ENCODE measurements at regions not wholly inside any gene's neighbourhood (a gene's known extent, or its start where the extent isn't known, plus 50 kb on each side); places are given as distances from the start of the nearest gene placed in this dataset.

DNA sequence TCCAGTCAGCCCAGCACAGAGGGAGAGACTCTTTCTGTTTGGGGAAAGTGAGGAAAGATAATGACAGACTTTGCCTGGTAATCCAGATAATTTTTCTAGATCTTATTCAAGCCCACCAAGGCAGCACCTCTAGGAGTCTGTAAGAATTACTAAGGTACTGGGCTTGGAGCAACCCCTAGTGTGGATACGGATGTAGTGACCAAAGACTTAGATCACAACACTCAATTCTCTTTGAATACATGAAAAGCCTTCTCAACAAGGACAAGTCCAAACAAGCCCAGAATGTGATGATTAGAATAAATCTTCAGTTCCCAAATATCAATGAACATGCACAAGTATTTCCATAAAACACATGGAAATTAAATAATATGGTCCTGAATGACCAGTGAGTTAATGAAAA is 206.9 kb downstream of the MRPL39 start:
- no peak overlapping the region for H3K27ac Mint-ChIP-seq
- ATAC-seq (ENCODE audit: low read depth) (no peak), DNase-seq (ENCODE audit: low spot score in 2 of 2) (no peak)
- peaks cover 14% of the 10 kb centered on the region for H3K4me1 Mint-ChIP-seq
- H3K36me3 Mint-ChIP-seq = peaks cover 4% of the 10 kb centered on the region
- H3K4me3 Mint-ChIP-seq = no peak overlapping the region
- H3K27me3 Mint-ChIP-seq = no peaks in the 10 kb centered on the region
- H3K9me3 Mint-ChIP-seq = no peaks in the 10 kb centered on the region

DNA sequence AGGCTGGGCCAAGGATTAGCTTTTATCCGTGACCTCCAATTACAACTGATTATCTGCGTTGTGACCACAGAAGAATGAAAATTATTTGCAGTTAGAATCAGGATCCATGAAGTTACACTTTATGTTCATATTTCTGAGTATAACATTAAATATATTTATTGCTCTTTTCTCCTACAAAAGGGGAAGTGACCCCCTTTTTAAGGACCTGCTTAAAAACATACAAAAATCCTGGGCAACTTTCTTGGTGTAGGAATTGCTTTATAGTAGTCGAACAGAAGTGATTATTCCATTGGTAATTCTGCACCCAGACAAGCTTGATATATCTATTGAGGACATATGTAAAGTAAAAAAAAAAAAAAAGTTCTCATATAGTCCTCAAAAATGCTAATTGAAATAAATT is 208.7 kb downstream of the MRPL39 start:
- Mint-ChIP-seq H3K4me1 (peaks cover 14% of the 10 kb centered on the region), H3K4me3 (no peak overlapping the region), H3K9me3 (no peaks in the 10 kb centered on the region), H3K27ac (no peak overlapping the region), H3K27me3 (no peaks in the 10 kb centered on the region), H3K36me3 (peaks cover 4% of the 10 kb centered on the region)
- DNase-seq (ENCODE audit: low spot score in 2 of 2) (no peak), ATAC-seq (ENCODE audit: low read depth) (no peak)

DNA sequence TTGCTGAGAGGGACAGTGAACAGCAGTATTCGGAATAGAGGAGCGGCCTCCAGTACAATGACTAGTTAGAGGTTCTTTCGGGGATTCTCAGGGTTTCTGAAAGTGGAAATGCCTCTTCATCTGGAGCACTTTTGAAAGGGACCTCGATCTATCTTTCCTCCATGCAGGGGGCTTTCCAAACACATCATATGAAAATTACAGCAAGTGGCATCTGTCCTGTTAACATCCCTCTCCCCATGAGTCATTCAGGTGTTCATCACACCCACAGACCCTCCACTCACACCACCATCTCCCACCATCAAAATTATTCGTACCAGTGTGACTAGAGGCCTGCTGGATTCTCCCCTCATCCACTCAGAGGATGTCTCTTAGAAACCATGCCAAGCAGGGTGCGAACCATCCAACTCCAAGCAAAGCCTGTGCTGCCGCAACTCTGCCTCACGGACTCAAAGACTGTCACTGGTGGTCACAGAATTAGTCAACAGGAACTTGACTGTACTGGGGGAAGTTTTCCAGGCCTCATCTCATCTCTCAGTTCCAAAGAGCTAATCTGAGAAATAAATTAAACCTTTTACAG is 211.1 kb downstream of the MRPL39 start:
- H3K27ac Mint-ChIP-seq = peak overlapping the region; percentile 83

DNA sequence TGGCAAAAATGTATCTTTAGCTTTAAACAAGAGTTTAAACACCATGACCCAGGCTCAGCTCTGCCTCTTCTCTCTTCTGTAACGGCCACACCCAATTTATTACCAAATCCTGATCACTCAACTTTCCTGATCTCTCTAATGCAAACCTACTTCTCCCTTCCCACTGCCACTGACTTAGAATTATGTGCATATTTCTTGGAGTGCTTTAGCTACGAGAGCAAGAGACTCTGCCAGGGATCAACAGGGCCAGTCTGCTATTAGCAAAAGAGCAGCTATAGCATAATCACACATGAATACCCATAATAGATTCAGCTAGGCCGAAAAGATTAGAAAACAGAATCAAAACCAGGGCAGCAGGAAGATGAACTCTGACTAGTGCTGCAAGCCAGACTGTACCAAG is 215.5 kb downstream of the MRPL39 start:
- Mint-ChIP-seq H3K27ac (peak overlapping the region; percentile 8), H3K9me3 (no peaks in the 10 kb centered on the region), H3K27me3 (no peaks in the 10 kb centered on the region), H3K4me1 (peaks cover 8% of the 10 kb centered on the region), H3K4me3 (no peak overlapping the region), H3K36me3 (no peaks in the 10 kb centered on the region)
- ATAC-seq (ENCODE audit: low read depth) (no peak), DNase-seq (ENCODE audit: low spot score in 2 of 2) (no peak)

More for the DNA sequence above, 211.1 kb downstream of the MRPL39 start:
- peak overlapping the region; percentile 78 for H3K4me3 Mint-ChIP-seq
- peaks cover 1% of the 10 kb centered on the region for H3K36me3 Mint-ChIP-seq
- H3K27me3 Mint-ChIP-seq = no peaks in the 10 kb centered on the region
- H3K4me1 Mint-ChIP-seq = peaks cover 8% of the 10 kb centered on the region
- H3K9me3 Mint-ChIP-seq = no peaks in the 10 kb centered on the region
- ATAC-seq (ENCODE audit: low read depth) (peak; percentile 83), DNase-seq (ENCODE audit: low spot score in 2 of 2) (no peak)

DNA sequence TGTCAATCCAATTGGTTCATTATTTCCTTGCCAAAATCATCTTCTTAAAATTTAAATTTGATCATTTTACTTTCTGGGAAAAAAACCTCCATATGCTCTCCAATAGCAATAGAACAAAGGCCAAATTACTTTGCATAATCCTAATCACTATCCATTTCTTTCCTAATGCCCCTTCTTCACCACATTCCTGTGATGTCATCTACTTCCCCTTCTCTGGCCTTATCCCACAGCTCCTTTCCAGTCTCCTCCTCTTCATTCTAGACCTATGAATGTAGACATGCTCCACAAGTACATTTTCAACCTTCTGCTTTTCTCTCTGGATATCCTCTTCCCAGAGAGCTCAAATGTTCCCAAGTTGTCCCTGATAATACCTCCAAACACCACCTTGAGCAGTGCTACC is 216.6 kb downstream of the MRPL39 start:
- Mint-ChIP-seq H3K27ac (no peak overlapping the region), H3K27me3 (no peaks in the 10 kb centered on the region), H3K36me3 (no peaks in the 10 kb centered on the region), H3K4me1 (peaks cover 5% of the 10 kb centered on the region), H3K4me3 (no peak overlapping the region), H3K9me3 (no peaks in the 10 kb centered on the region)
- ATAC-seq (ENCODE audit: low read depth) (no peak), DNase-seq (ENCODE audit: low spot score in 2 of 2) (no peak)

DNA sequence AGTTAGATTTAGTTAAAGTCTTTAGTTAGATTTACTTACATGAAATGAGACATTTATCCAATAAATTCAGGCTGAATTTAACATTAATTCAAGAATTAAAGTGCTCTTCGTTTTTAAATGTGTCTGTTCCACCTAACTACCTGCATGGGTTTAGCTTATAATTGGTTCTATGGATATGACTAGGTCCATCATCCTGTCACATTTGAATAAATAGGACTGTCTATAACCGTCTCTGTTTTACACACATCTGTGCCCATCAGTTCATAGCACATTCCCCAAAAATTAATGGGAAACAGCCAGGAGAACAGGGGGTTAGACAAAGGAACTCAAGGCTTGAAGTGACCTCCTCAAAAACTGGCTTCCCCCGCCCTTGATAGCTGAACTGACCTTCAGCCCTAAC is 219.6 kb downstream of the MRPL39 start:
- Mint-ChIP-seq H3K36me3 (no peaks in the 10 kb centered on the region), H3K4me1 (peaks cover 9% of the 10 kb centered on the region), H3K4me3 (no peak overlapping the region), H3K9me3 (no peaks in the 10 kb centered on the region), H3K27me3 (no peaks in the 10 kb centered on the region), H3K27ac (no peak overlapping the region)
- no peak for ATAC-seq (ENCODE audit: low read depth)
- DNase-seq (ENCODE audit: low spot score in 2 of 2) = no peak

DNA sequence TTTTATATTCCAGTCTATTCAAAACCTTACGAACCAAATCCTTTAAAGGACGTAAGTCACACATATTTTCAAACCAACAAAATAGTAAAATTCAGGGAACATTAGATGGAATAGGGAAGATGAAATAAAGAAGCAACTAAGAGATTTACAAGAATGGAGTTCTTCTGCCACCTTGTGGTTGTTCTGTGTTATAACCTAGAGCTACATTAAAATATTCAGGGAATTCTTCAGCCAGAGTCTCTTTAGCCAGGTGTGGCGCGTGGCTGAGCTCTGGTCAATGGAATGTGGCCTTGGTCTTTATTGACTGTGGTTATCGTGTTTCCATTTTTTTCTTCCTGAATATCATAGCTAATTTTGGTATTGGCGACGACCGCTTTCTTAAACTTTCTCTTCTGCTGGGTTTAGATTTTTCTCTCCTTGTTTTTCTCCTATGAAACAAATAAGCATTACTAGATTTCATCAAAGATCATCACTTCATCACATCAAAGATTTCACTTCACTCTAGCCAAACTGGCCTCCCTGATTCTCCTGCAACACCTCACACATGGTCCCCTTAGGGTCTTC is 221.3 kb downstream of the MRPL39 start:
- Mint-ChIP-seq H3K27me3 (no peaks in the 10 kb centered on the region), H3K27ac (no peak overlapping the region), H3K4me3 (no peak overlapping the region), H3K4me1 (peaks cover 9% of the 10 kb centered on the region), H3K9me3 (no peaks in the 10 kb centered on the region), H3K36me3 (no peaks in the 10 kb centered on the region)
- ATAC-seq (ENCODE audit: low read depth) (no peak), DNase-seq (ENCODE audit: low spot score in 2 of 2) (peak in 1 of 2 donors; percentile 36)

DNA sequence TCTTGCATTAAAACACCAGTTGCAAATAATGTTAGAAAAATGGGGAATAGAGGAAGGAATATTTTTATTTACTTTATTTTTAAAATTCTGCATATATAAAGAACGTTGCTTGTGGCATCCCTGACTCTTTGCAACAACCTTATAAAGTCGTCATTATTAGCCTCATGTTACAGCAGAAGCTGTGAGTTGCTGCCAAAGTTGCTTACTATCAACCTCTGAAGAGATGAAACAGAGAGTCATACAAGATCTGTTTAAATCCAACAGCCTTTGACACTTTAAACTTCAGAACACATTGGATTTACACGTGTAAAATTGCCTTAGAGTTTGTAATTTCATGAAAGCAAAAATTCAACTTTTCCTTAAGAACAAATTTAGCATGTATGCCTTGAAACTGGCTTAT is 221.9 kb downstream of the MRPL39 start:
- Mint-ChIP-seq H3K36me3 (no peaks in the 10 kb centered on the region), H3K4me1 (peaks cover 8% of the 10 kb centered on the region)
- no peak for ATAC-seq (ENCODE audit: low read depth)

DNA sequence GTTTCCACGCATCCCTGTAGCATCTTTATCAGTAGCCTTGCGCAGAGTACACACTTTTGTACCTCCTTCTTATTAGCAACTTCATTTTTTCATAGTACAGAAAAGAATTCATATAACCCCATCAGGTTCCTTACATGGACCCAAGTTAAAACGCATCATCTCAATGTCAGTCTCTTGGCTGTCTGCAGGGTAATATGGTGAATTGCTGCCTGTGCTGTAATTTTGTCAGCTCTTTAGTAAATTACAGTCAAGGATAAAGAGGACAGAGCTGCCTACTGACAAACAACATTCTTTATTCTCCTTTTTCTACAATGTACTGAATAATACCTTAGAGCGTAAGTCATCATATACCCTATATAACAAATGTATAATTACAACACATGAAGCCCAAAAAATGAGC is 222.5 kb downstream of the MRPL39 start:
- ATAC-seq (ENCODE audit: low read depth) = no peak
- Mint-ChIP-seq H3K9me3 (no peaks in the 10 kb centered on the region), H3K36me3 (no peaks in the 10 kb centered on the region), H3K4me1 (peaks cover 8% of the 10 kb centered on the region), H3K4me3 (no peak overlapping the region), H3K27me3 (no peaks in the 10 kb centered on the region), H3K27ac (no peak overlapping the region)
- no peak for DNase-seq (ENCODE audit: low spot score in 2 of 2)

More for the DNA sequence above, 221.9 kb downstream of the MRPL39 start:
- DNase-seq (ENCODE audit: low spot score in 2 of 2) = no peak
- Mint-ChIP-seq H3K27me3 (no peaks in the 10 kb centered on the region), H3K4me3 (no peak overlapping the region), H3K27ac (no peak overlapping the region), H3K9me3 (no peaks in the 10 kb centered on the region)

DNA sequence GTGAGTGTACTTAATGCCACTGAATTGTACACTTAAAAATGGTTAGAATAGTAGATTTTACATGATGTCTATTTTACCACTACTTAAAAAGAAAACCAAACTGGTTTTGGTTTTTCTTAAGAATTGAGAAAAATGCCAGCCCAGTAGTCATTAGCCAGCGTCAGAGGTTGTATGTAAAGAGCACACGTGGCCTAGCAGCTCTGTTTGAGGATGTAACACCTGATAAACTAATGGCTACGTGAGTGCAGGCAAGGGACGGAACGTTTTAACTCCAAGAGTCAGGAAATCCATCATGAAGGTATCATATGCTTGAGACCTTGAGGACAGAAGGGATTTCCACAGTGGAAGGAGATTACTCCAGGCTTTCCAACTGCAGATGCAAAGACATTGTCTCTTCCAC is 223.7 kb downstream of the MRPL39 start:
- Mint-ChIP-seq H3K4me1 (peaks cover 8% of the 10 kb centered on the region), H3K36me3 (no peaks in the 10 kb centered on the region), H3K27ac (no peak overlapping the region), H3K27me3 (no peaks in the 10 kb centered on the region), H3K4me3 (no peak overlapping the region), H3K9me3 (no peaks in the 10 kb centered on the region)
- ATAC-seq (ENCODE audit: low read depth) = no peak
- DNase-seq (ENCODE audit: low spot score in 2 of 2) = no peak

DNA sequence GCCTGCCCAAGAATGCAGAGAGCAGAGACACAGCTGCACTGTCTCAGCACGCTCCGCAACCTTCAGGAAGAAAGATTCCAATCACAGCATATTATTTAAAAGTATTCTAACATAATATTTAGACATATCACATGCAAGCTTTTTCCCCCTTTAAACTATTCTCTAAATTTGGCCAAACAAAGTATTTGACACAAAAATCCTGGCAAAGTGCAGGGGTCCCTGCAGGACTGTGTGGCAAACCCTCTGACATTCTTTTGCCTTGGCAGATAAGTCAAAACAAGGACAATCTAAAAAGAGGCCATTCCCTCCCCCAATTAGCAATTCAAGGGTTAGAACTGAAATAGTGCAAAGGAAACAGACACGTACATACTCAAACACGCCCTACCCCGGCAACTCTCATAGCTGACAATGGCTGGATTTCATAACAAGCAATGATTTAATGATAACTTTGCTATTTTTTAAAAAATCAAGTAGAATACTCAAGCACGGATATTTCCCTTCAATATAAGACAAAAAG is 225.3 kb downstream of the MRPL39 start:
- no peaks in the 10 kb centered on the region for H3K36me3 Mint-ChIP-seq
- H3K27me3 Mint-ChIP-seq = no peaks in the 10 kb centered on the region
- H3K27ac Mint-ChIP-seq = no peak overlapping the region
- H3K4me3 Mint-ChIP-seq = no peak overlapping the region
- DNase-seq (ENCODE audit: low spot score in 2 of 2) (no peak), ATAC-seq (ENCODE audit: low read depth) (no peak)
- no peaks in the 10 kb centered on the region for H3K9me3 Mint-ChIP-seq
- H3K4me1 Mint-ChIP-seq = peaks cover 8% of the 10 kb centered on the region

DNA sequence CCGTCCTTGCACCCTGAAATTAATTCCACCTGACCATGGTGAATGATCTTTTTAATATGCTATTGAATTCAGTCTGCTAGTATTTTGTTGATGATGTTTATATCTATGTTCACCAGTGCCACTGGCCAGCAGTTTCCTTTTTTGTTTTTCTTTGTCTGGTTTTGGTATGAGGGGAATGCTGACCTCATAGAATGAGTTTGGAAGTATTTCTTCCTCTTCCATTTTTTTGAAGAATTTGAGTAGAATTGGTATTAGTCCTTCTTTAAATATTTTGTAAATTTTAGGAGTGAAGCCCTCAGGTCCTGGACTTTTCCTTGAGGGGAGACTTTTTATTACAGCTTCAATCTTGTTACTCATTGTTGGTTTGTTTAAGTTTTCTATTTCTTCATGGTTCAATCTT is 231.6 kb downstream of the MRPL39 start:
- H3K27ac Mint-ChIP-seq = no peak overlapping the region
- ATAC-seq (ENCODE audit: low read depth) = no peak
- DNase-seq (ENCODE audit: low spot score in 2 of 2) = no peak
- no peaks in the 10 kb centered on the region for H3K27me3 Mint-ChIP-seq
- H3K4me1 Mint-ChIP-seq = no peaks in the 10 kb centered on the region
- no peaks in the 10 kb centered on the region for H3K9me3 Mint-ChIP-seq
- H3K36me3 Mint-ChIP-seq = no peaks in the 10 kb centered on the region
- no peak overlapping the region for H3K4me3 Mint-ChIP-seq

DNA sequence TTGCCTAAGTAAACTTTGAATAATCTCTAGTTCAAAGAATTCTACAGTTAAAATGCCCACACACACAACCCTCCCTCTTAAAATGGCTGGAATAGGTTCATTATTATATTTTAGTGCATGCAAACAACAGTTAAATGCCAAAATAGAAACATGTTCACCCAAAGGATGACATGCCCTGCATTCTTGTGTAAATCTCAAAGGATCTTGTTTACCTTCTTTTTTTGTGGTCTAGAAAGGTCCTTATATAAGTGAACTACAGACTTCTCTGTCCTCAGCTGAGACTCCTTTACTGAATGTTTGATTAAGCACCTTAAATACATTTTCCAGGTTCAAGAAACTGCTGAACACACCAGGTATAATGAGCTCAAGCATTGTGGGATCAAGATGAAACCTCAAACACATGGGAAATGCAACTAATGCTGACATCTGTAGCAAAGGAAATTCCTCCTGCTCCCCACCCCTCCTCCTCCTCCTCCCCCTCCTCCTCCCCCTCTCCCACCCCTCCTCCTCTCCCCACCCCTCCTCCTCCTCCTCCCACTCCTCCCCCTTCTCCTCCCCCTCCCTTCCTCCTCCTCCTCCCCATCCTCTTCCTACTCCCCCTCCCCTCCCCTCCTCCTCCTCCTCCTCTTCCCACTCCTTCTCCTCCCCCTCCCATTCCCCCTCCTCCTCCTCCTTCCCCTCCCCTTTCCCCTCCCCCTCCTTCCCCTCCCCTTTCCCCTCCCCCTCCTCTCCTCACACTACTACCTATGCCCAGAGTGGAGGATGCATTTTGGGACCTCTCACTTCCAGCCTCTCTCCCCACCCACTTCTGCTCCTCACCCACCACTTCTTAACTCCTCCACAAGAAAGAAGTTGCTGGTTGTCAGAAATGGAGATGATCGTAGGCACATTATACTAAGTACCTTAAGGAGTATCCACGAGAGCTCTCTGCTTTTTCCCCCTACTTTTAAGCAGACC is 233.9 kb downstream of the MRPL39 start:
- Mint-ChIP-seq H3K27me3 (no peaks in the 10 kb centered on the region), H3K9me3 (no peaks in the 10 kb centered on the region), H3K4me3 (no peak overlapping the region), H3K36me3 (no peaks in the 10 kb centered on the region), H3K4me1 (no peaks in the 10 kb centered on the region), H3K27ac (no peak overlapping the region)
- no peak for ATAC-seq (ENCODE audit: low read depth)
- no peak for DNase-seq (ENCODE audit: low spot score in 2 of 2)

DNA sequence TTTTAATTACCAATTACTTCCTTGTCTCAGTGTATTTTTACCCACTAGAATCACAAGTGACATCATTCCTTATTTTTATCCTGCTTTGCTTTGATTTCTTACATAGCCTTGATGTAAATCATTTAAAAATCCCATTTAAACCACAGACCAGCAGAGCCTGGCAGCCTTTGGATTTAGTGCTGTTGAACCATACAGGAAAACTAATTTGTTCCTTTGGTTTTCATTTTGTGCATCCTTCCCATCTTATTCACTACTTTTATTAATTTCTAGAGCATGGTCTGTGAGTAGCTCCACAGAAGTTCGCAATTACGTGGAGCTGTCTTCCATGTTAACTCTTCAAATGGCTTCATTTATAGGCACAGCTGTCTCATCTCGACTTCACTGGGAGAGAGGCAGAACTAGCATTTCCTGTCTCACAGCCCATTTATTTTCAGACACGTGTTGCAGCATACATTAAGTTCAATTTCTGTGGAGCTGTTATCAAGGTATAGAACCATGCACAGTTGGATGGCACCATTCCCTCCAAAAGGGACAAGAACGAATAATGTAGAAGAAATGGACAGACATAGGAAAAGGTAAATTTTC is 235.3 kb downstream of the MRPL39 start:
- Mint-ChIP-seq H3K27ac (no peak overlapping the region), H3K4me1 (no peaks in the 10 kb centered on the region), H3K27me3 (no peaks in the 10 kb centered on the region), H3K36me3 (no peaks in the 10 kb centered on the region), H3K9me3 (no peaks in the 10 kb centered on the region), H3K4me3 (no peak overlapping the region)
- ATAC-seq (ENCODE audit: low read depth) (no peak), DNase-seq (ENCODE audit: low spot score in 2 of 2) (no peak)

All from memory B cell (primary cell).